ENCODE measurements at regions not wholly inside any gene's neighbourhood (a gene's known extent, or its start where the extent isn't known, plus 50 kb on each side); places are given as distances from the start of the nearest gene placed in this dataset.

DNA sequence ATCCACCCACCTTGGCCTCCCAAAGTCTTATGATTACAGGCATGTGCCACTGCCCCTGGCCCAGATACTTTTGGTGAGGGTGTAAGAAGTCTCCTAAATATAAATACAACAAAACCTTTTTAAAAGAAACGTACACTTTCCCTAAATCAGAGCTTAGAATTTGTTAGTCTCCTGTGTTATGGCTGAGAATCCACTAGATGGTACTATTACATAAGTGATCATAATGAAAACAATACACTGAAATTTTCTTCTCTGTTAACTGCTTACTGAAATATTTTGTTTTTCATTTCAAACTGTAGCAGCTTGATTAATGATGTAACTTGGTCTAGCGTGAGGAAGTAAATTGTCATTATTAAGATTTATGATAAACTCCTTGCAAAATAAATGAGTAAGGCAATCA, 74.8 kb upstream of the FAM98A start:
- DNase-seq (ENCODE audit: low read depth in 1 of 2, low spot score in 1 of 2), result no peak
- TF ChIP-seq, protein P1, sequence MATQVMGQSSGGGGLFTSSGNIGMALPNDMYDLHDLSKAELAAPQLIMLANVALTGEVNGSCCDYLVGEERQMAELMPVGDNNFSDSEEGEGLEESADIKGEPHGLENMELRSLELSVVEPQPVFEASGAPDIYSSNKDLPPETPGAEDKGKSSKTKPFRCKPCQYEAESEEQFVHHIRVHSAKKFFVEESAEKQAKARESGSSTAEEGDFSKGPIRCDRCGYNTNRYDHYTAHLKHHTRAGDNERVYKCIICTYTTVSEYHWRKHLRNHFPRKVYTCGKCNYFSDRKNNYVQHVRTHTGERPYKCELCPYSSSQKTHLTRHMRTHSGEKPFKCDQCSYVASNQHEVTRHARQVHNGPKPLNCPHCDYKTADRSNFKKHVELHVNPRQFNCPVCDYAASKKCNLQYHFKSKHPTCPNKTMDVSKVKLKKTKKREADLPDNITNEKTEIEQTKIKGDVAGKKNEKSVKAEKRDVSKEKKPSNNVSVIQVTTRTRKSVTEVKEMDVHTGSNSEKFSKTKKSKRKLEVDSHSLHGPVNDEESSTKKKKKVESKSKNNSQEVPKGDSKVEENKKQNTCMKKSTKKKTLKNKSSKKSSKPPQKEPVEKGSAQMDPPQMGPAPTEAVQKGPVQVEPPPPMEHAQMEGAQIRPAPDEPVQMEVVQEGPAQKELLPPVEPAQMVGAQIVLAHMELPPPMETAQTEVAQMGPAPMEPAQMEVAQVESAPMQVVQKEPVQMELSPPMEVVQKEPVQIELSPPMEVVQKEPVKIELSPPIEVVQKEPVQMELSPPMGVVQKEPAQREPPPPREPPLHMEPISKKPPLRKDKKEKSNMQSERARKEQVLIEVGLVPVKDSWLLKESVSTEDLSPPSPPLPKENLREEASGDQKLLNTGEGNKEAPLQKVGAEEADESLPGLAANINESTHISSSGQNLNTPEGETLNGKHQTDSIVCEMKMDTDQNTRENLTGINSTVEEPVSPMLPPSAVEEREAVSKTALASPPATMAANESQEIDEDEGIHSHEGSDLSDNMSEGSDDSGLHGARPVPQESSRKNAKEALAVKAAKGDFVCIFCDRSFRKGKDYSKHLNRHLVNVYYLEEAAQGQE (IDR thresholded peaks at IDR 0.05; ENCODE audit: insufficient replicate concordance, low read depth), result no peak
- TF ChIP-seq SPI1 (IDR thresholded peaks at IDR 0.05; ENCODE audit: borderline replicate concordance, low read depth), result no peak
- TF ChIP-seq POLR2AphosphoS5 (IDR thresholded peaks at IDR 0.05; ENCODE audit: low read depth), result no peak
- TF ChIP-seq, protein P2, sequence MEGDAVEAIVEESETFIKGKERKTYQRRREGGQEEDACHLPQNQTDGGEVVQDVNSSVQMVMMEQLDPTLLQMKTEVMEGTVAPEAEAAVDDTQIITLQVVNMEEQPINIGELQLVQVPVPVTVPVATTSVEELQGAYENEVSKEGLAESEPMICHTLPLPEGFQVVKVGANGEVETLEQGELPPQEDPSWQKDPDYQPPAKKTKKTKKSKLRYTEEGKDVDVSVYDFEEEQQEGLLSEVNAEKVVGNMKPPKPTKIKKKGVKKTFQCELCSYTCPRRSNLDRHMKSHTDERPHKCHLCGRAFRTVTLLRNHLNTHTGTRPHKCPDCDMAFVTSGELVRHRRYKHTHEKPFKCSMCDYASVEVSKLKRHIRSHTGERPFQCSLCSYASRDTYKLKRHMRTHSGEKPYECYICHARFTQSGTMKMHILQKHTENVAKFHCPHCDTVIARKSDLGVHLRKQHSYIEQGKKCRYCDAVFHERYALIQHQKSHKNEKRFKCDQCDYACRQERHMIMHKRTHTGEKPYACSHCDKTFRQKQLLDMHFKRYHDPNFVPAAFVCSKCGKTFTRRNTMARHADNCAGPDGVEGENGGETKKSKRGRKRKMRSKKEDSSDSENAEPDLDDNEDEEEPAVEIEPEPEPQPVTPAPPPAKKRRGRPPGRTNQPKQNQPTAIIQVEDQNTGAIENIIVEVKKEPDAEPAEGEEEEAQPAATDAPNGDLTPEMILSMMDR (IDR thresholded peaks at IDR 0.05; ENCODE audit: insufficient read depth, low read length), result no peak
- TF ChIP-seq GABPA (IDR thresholded peaks at IDR 0.05; ENCODE audit: low read depth), result no peak
- H3K27ac ChIP-seq (replicated peaks), result no peak overlapping the region
- H3K4me3 ChIP-seq (replicated peaks; ENCODE audit: insufficient read depth, low read length), result no peak overlapping the region
- H3K27me3 ChIP-seq (ENCODE audit: insufficient read depth, poor library complexity, severe bottlenecking), result no peaks in the 10 kb centered on the region

DNA sequence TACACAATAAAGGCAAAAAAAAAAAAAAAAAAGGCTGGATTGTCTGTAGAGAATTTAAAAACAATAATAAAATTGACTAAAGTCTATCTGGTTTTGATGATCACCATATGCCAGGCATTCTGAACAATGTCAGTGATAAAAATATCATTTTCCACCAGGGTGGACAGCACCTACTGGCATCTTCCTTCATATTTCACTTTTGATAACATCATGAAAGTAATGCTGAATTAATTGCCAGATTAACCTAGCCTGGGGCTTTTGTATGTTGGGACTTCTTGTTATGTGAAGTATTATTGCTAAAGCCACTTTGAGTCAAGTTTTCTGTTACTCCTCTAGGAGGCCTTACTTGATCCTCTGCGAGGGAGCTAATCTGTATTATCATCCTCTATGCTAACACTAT, 73.8 kb upstream of the FAM98A start:
- H3K27me3 ChIP-seq (ENCODE audit: insufficient read depth, poor library complexity, severe bottlenecking), result no peaks in the 10 kb centered on the region
- TF ChIP-seq, protein P2 (IDR thresholded peaks at IDR 0.05; ENCODE audit: insufficient read depth, low read length), result no peak
- TF ChIP-seq, protein P1 (IDR thresholded peaks at IDR 0.05; ENCODE audit: insufficient replicate concordance, low read depth), result no peak
- TF ChIP-seq SPI1 (IDR thresholded peaks at IDR 0.05; ENCODE audit: borderline replicate concordance, low read depth) (no peak), POLR2AphosphoS5 (IDR thresholded peaks at IDR 0.05; ENCODE audit: low read depth) (no peak)

DNA sequence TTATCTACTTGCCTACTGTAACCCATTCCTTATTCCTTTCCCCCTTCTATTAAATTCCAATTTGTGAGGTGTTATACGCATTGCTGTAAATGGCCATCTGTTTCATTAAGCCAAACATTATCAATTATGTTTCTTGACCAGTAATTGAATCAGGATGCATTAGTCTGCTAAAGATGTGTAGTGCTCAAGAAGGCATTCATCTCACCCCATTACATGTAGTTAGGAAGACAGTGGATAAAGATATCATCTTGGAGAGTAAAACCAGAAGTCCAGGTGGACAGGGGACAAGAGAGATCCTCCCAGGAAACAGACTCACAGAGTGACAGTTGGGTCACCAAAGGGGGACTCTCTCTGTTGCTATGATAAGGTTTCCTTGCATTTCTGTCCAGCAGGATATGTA, 73.3 kb upstream of the FAM98A start:
- Histone ChIP-seq H3K4me3 (replicated peaks; ENCODE audit: insufficient read depth, low read length) (no peak overlapping the region), H3K27ac (replicated peaks) (no peak overlapping the region), H3K27me3 (ENCODE audit: insufficient read depth, poor library complexity, severe bottlenecking) (no peaks in the 10 kb centered on the region)
- no peak for DNase-seq (ENCODE audit: low read depth in 1 of 2, low spot score in 1 of 2)
- TF ChIP-seq SPI1 (IDR thresholded peaks at IDR 0.05; ENCODE audit: borderline replicate concordance, low read depth), result no peak
- TF ChIP-seq POLR2AphosphoS5 (IDR thresholded peaks at IDR 0.05; ENCODE audit: low read depth), result no peak
- TF ChIP-seq, protein P1 (IDR thresholded peaks at IDR 0.05; ENCODE audit: insufficient replicate concordance, low read depth), result no peak
- TF ChIP-seq, protein P2 (IDR thresholded peaks at IDR 0.05; ENCODE audit: insufficient read depth, low read length), result no peak
- no peak for TF ChIP-seq GABPA (IDR thresholded peaks at IDR 0.05; ENCODE audit: low read depth)

More for the DNA sequence above, 73.8 kb upstream of the FAM98A start:
- Histone ChIP-seq H3K27ac (replicated peaks) (no peak overlapping the region), H3K4me3 (replicated peaks; ENCODE audit: insufficient read depth, low read length) (no peak overlapping the region)
- DNase-seq (ENCODE audit: low read depth in 1 of 2, low spot score in 1 of 2), result no peak

Data from HL-60 (cell line).